ENCODE measurements at regions not wholly inside any gene's neighbourhood (a gene's known extent, or its start where the extent isn't known, plus 50 kb on each side); places are given as distances from the start of the nearest gene placed in this dataset.
A peak's percentile ranks its signal among the peaks of the same experiment; 100 is the strongest.
"Not testable (repeated sequence)": the region's sequence is repeated elsewhere in the genome, so short reads cannot be mapped to it uniquely, and the experiment has no call there.

- H3K4me1 ChIP-seq: no peaks in the 10 kb centered on the region
- 70% methylated on average over 2 of the region's 2 CpGs for WGBS
- TF ChIP-seq POLR2A (IDR thresholded peaks at IDR 0.05): no peak
- no peak for TF ChIP-seq CTCF (IDR thresholded peaks at IDR 0.05)
- no peak for TF ChIP-seq POLR2AphosphoS5 (IDR thresholded peaks at IDR 0.05)
- TF ChIP-seq EP300 (IDR thresholded peaks at IDR 0.05): no peak
- H3K4me3 ChIP-seq: no peak overlapping the region
- H3K36me3 ChIP-seq: no peaks in the 10 kb centered on the region
- no peaks in the 10 kb centered on the region for H3K9me3 ChIP-seq
- no peaks in the 10 kb centered on the region for H3K27me3 ChIP-seq
- no peak for DNase-seq (ENCODE audit: low spot score in 2 of 2)
- no peak overlapping the region for H3K27ac ChIP-seq
Observed at GRCh38 chr12:33093534-33093933, 197.0 kb upstream of the PKP2 start.

- H3K4me3 ChIP-seq; DNase-seq (ENCODE audit: low spot score in 2 of 2); H3K27ac ChIP-seq; H3K9me3 ChIP-seq; H3K36me3 ChIP-seq; H3K27me3 ChIP-seq; H3K4me1 ChIP-seq: not testable (repeated sequence)
- WGBS: 67% methylated on average over 1 of the region's 1 CpG
Observed at GRCh38 chr12:33087876-33088275, 191.3 kb upstream of the PKP2 start.

GRCh38 chr12:33076401-33076800 is 179.8 kb upstream of the PKP2 start:
- 93% methylated on average over 9 of the region's 9 CpGs for WGBS
- H3K27ac ChIP-seq; H3K4me3 ChIP-seq; DNase-seq (ENCODE audit: low spot score in 2 of 2); H3K36me3 ChIP-seq; H3K4me1 ChIP-seq; H3K27me3 ChIP-seq; H3K9me3 ChIP-seq: not testable (repeated sequence)

- not testable (repeated sequence) for H3K4me1 ChIP-seq, H3K27ac ChIP-seq, H3K27me3 ChIP-seq, H3K9me3 ChIP-seq, H3K4me3 ChIP-seq, H3K36me3 ChIP-seq
- peak in 1 of 2 donors; percentile 58 for DNase-seq (ENCODE audit: low spot score in 2 of 2)
- WGBS: 89% methylated on average over 10 of the region's 25 CpGs
Observed at GRCh38 chr12:33075130-33075766, 178.7 kb upstream of the PKP2 start.

GRCh38 chr12:33061844-33062243 is 165.3 kb upstream of the PKP2 start:
- H3K4me3 ChIP-seq: no peak overlapping the region
- H3K9me3 ChIP-seq: no peaks in the 10 kb centered on the region
- TF ChIP-seq CTCF (IDR thresholded peaks at IDR 0.05): no peak
- no peak for TF ChIP-seq POLR2AphosphoS5 (IDR thresholded peaks at IDR 0.05)
- no peak for TF ChIP-seq POLR2A (IDR thresholded peaks at IDR 0.05)
- no peak for TF ChIP-seq EP300 (IDR thresholded peaks at IDR 0.05)
- no peaks in the 10 kb centered on the region for H3K27me3 ChIP-seq
- DNase-seq (ENCODE audit: low spot score in 2 of 2): no peak
- H3K27ac ChIP-seq: no peak overlapping the region
- no peaks in the 10 kb centered on the region for H3K36me3 ChIP-seq
- H3K4me1 ChIP-seq: no peaks in the 10 kb centered on the region

- Histone ChIP-seq H3K27me3 (no peaks in the 10 kb centered on the region), H3K4me1 (no peaks in the 10 kb centered on the region), H3K4me3 (no peak overlapping the region), H3K36me3 (no peaks in the 10 kb centered on the region), H3K9me3 (no peaks in the 10 kb centered on the region), H3K27ac (no peak overlapping the region)
- TF ChIP-seq CTCF (IDR thresholded peaks at IDR 0.05) (no peak), POLR2AphosphoS5 (IDR thresholded peaks at IDR 0.05) (no peak), POLR2A (IDR thresholded peaks at IDR 0.05) (no peak), EP300 (IDR thresholded peaks at IDR 0.05) (no peak)
- WGBS: 73% methylated on average over 3 of the region's 3 CpGs
- no peak for DNase-seq (ENCODE audit: low spot score in 2 of 2)
Observed at GRCh38 chr12:33054371-33054770, 157.8 kb upstream of the PKP2 start.

Measured in suprapubic skin (tissue), 4 donors.